Suprapubic skin (tissue), 4 donors: ENCODE measurements at regions not wholly inside any gene's neighbourhood (a gene's known extent, or its start where the extent isn't known, plus 50 kb on each side); places are given as distances from the start of the nearest gene placed in this dataset.

Experiments
- DNase-seq, 2 donors: peaks; one replicate each; pipeline ENCODE4 v3.0.0-alpha.2; 2019; ENCODE audit warnings: low spot score in 2 of 2
- H3K27ac ChIP-seq: fragments of 200-600 bp; sonication (generic); one replicate; pipeline ENCODE4 v1.5.1; 2019
- H3K27me3 ChIP-seq: fragments of 200-600 bp; sonication (generic); one replicate; pipeline ENCODE4 v1.5.1; 2019
- H3K36me3 ChIP-seq: fragments of 200-600 bp; sonication (generic); one replicate; pipeline ENCODE4 v1.5.1; 2019
- H3K4me1 ChIP-seq: fragments of 200-600 bp; sonication (generic); one replicate; pipeline ENCODE4 v1.5.1; 2019
- H3K4me3 ChIP-seq: fragments of 200-600 bp; sonication (generic); one replicate; pipeline ENCODE4 v1.5.1; 2019; ENCODE audit warnings: mild to moderate bottlenecking
- H3K9me3 ChIP-seq: fragments of 200-600 bp; sonication (generic); one replicate; pipeline ENCODE4 v1.5.1; 2019
- EP300 ChIP-seq: sonication (generic); formaldehyde crosslinking; IDR thresholded peaks from one replicate; pipeline ENCODE4 v1.6.1; 2017; ENCODE audit warnings: antibody characterized with exemption
- POLR2A ChIP-seq, 2 donors: fragments of 450-650 bp; IDR thresholded peaks; one replicate each; pipeline ENCODE4 v1.6.1; 2017; ENCODE audit warnings: antibody characterized with exemption in 2 of 2, mild to moderate bottlenecking in 2 of 2, moderate library complexity in 2 of 2
- POLR2AphosphoS5 ChIP-seq, 3 donors: sonication (generic); formaldehyde crosslinking; IDR thresholded peaks; one replicate each; pipeline ENCODE4 v1.6.1; 2017; ENCODE audit warnings: antibody characterized with exemption in 3 of 3
- WGBS: methylation state at CpG from one replicate; pipeline ENCODE4 v1.1.5; 2018; 5-methylcytosine and 5-hydroxymethylcytosine counted together
- TF ChIP-seq, protein P1 (sequence below), 2 donors: fragments of 200-600 bp in 1 of 2; fragments of 450-650 bp in 1 of 2; sonication (generic) in 1 of 2; IDR thresholded peaks; one replicate each; pipeline ENCODE4 v1.5.1; 2016 to 2019; ENCODE audit warnings: antibody characterized with exemption in 2 of 2, mild to moderate bottlenecking in 1 of 2, moderate library complexity in 1 of 2

DNA sequence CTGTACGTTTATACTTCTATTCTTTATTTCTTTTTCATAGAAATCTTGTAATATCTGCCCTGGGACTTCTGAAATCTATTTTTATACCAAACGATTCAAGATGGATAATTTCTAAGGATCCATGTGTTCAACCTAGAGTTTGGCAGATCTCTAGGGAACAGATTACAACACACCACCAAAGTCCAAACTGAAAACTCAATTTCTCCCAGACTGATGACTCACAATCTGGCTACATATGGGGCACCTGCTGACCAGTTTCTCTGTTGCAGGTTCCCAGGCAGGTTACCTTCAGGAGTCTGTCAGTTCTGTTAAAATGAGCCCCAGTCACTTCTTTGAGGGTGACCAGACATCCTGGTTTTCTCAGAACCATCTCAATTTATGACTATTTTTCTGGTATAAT is 439.4 kb downstream of the GPATCH2 start:
- no peaks in the 10 kb centered on the region for H3K4me1 ChIP-seq
- no peak overlapping the region for H3K27ac ChIP-seq
- H3K9me3 ChIP-seq: no peaks in the 10 kb centered on the region
- DNase-seq: no peak
- no peaks in the 10 kb centered on the region for H3K36me3 ChIP-seq
- 67% methylated on average over 2 of the region's 2 CpGs for WGBS
- no peak overlapping the region for H3K4me3 ChIP-seq
- no peak for TF ChIP-seq EP300
- no peak for TF ChIP-seq POLR2AphosphoS5 (IDR thresholded peaks at IDR 0.05)
- TF ChIP-seq, protein P1, sequence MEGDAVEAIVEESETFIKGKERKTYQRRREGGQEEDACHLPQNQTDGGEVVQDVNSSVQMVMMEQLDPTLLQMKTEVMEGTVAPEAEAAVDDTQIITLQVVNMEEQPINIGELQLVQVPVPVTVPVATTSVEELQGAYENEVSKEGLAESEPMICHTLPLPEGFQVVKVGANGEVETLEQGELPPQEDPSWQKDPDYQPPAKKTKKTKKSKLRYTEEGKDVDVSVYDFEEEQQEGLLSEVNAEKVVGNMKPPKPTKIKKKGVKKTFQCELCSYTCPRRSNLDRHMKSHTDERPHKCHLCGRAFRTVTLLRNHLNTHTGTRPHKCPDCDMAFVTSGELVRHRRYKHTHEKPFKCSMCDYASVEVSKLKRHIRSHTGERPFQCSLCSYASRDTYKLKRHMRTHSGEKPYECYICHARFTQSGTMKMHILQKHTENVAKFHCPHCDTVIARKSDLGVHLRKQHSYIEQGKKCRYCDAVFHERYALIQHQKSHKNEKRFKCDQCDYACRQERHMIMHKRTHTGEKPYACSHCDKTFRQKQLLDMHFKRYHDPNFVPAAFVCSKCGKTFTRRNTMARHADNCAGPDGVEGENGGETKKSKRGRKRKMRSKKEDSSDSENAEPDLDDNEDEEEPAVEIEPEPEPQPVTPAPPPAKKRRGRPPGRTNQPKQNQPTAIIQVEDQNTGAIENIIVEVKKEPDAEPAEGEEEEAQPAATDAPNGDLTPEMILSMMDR (IDR thresholded peaks at IDR 0.05): no peak
- no peak for TF ChIP-seq POLR2A (IDR thresholded peaks at IDR 0.05)
- H3K27me3 ChIP-seq: no peaks in the 10 kb centered on the region

- DNase-seq: no peak
- Histone ChIP-seq H3K4me1 (no peaks in the 10 kb centered on the region), H3K27me3 (no peaks in the 10 kb centered on the region), H3K36me3 (no peaks in the 10 kb centered on the region), H3K27ac (no peak overlapping the region), H3K9me3 (no peaks in the 10 kb centered on the region), H3K4me3 (no peak overlapping the region)
- TF ChIP-seq POLR2AphosphoS5 (IDR thresholded peaks at IDR 0.05) (no peak), POLR2A (IDR thresholded peaks at IDR 0.05) (no peak), EP300 (no peak)
- TF ChIP-seq, protein P1 (IDR thresholded peaks at IDR 0.05): no peak
- WGBS: 97% methylated on average over 3 of the region's 3 CpGs
Measured at GRCh38 chr1:217190359-217190758, 440.5 kb downstream of the GPATCH2 start.

DNA sequence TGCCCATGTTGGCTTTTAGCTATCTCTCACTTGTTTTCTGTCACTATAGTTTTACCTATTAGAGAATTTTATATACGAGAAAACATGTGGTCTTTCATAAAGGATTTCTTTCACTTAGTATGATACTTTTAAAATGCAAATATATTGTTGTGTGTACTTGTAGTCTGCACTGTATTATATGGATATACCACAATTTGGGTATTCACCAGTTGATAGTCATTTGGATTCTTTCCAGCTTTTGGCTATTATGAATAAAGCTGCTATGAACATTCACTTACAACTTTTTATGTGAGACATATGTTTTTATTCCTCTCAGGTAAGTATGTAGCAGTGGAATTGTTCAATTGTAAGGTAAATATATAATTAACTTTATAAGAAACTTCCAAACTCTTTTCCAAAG is 441.5 kb downstream of the GPATCH2 start:
- Histone ChIP-seq H3K9me3 (no peaks in the 10 kb centered on the region), H3K27ac (no peak overlapping the region), H3K27me3 (no peaks in the 10 kb centered on the region), H3K4me1 (no peaks in the 10 kb centered on the region), H3K4me3 (no peak overlapping the region), H3K36me3 (no peaks in the 10 kb centered on the region)
- WGBS: 91% methylated on average over 1 of the region's 1 CpG
- no peak for DNase-seq
- TF ChIP-seq EP300 (no peak), POLR2A (IDR thresholded peaks at IDR 0.05) (no peak), POLR2AphosphoS5 (IDR thresholded peaks at IDR 0.05) (no peak)
- TF ChIP-seq, protein P1 (IDR thresholded peaks at IDR 0.05): no peak

- Histone ChIP-seq H3K9me3 (no peaks in the 10 kb centered on the region), H3K4me1 (no peaks in the 10 kb centered on the region), H3K36me3 (no peaks in the 10 kb centered on the region), H3K27ac (no peak overlapping the region), H3K27me3 (no peaks in the 10 kb centered on the region), H3K4me3 (no peak overlapping the region)
- TF ChIP-seq EP300 (no peak), POLR2A (IDR thresholded peaks at IDR 0.05) (no peak), POLR2AphosphoS5 (IDR thresholded peaks at IDR 0.05) (no peak)
- TF ChIP-seq, protein P1 (IDR thresholded peaks at IDR 0.05): no peak
- no peak for DNase-seq
- WGBS: 77% methylated on average over 7 of the region's 7 CpGs
Measured at GRCh38 chr1:217188280-217189237, 442.3 kb downstream of the GPATCH2 start.

DNA sequence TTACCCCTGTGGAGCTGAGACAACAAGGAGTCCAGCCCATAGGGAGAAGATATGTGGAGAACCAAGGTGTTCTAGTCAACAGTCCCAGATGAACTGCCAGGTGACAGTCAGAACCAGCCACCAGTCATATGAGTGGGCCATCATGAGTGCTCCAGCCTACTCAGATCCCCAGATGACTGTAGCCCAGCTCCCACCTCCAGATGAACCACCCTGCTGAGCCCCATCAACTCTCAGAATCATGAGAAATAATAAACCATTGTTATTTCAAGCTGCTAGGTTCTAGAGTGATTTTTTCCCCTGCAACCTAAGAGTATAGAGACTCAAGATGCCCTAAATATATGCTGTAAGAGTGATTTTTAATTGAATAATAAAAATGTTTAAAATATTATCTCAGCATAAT is 444.2 kb downstream of the GPATCH2 start:
- Histone ChIP-seq H3K36me3 (no peaks in the 10 kb centered on the region), H3K4me1 (no peaks in the 10 kb centered on the region), H3K4me3 (no peak overlapping the region), H3K27me3 (no peaks in the 10 kb centered on the region), H3K9me3 (no peaks in the 10 kb centered on the region), H3K27ac (no peak overlapping the region)
- TF ChIP-seq POLR2AphosphoS5 (IDR thresholded peaks at IDR 0.05) (no peak), EP300 (no peak), POLR2A (IDR thresholded peaks at IDR 0.05) (no peak)
- TF ChIP-seq, protein P1 (IDR thresholded peaks at IDR 0.05): no peak
- no peak for DNase-seq
